NT2/D1 (cell line): ENCODE measurements at regions not wholly inside any gene's neighbourhood (a gene's known extent, or its start where the extent isn't known, plus 50 kb on each side); places are given as distances from the start of the nearest gene placed in this dataset.

Source experiments
- YY1 ChIP-seq: IDR thresholded peaks from 2 replicates; pipeline ENCODE4 v1.6.1; 2011; ENCODE audit not compliant: insufficient read length, insufficient read depth
- ZNF274 ChIP-seq: IDR thresholded peaks from 2 replicates; pipeline ENCODE4 v1.6.1; 2011; ENCODE audit warnings: mild to moderate bottlenecking, low read depth, low read length

DNA sequence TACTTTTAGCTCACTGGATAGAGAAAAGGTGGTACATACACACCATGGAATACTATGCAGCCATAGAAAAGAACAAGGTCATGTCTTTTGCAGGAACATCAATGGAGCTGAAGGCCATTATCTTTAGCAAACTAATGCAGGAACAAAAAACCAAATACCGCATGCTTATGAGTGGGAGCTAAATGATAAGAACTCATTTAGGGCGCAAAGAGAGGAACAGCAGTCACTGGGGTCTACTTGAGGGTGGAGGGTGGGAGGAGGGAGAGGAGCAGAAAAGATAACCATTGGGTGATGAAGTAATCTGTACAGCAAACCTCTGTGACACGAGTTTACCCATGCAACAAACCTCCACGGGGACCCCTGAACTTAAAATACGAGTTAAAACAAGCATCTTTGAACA lies 135.1 kb downstream of the IRS2 start:
- TF ChIP-seq YY1: no peak
- TF ChIP-seq ZNF274: no peak
